ENCODE measurements at regions not wholly inside any gene's neighbourhood (a gene's known extent, or its start where the extent isn't known, plus 50 kb on each side); places are given as distances from the start of the nearest gene placed in this dataset.

DNA sequence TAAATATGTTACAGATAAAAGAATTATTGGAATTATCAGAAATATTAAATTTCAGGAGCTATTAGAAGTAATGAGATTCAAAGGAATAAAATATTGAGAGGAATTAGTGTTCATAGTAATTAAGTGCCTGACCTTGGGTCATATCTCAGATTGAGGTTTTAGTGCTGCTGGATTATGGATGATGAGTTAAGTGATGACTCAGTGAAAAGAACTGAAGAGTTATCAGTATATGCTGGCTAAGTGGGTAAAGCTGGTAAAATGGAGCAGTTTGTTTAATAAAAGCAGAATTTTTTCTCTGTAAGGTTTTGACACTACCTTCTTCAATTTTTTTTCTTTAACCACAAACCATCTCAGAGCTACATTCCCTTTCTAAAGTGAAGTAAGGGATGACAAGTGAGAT, 206.7 kb downstream of the MANEA start:
- H3K79me1 ChIP-seq (ENCODE audit: low read length), result no peaks in the 10 kb centered on the region
- H3K4me2 ChIP-seq (ENCODE audit: low read length), result no peak overlapping the region
- H3K27me3 ChIP-seq (ENCODE audit: insufficient read depth, low read length), result no peaks in the 10 kb centered on the region
- H3K4ac ChIP-seq (ENCODE audit: low read depth, low read length), result no peak overlapping the region
- H3K9me3 ChIP-seq (ENCODE audit: insufficient read depth, low read depth, low read length), result no peaks in the 10 kb centered on the region
- no peaks in the 10 kb centered on the region for H3K4me1 ChIP-seq (ENCODE audit: control insufficient read depth in 1 of 2, insufficient read depth in 2 of 2, low read length in 2 of 2)
- H3K14ac ChIP-seq (ENCODE audit: low read length), result no peak overlapping the region
- H2AK5ac ChIP-seq (ENCODE audit: low read length), result no peak overlapping the region
- H4K12ac ChIP-seq (ENCODE audit: low read depth, low read length), result no peak overlapping the region
- H3K27ac ChIP-seq (ENCODE audit: low read depth, low read length), result no peak overlapping the region
- no peak overlapping the region for H2BK120ac ChIP-seq (ENCODE audit: insufficient read depth, low read length, poor library complexity)
- no peak overlapping the region for H2AFZ ChIP-seq (ENCODE audit: insufficient read depth, low read length, poor library complexity)
- no peaks in the 10 kb centered on the region for H3K36me3 ChIP-seq (ENCODE audit: control insufficient read depth in 1 of 2, insufficient read depth in 2 of 2, low read length in 2 of 2)
- H2BK5ac ChIP-seq (ENCODE audit: low read depth, low read length, poor library complexity), result no peak overlapping the region
- H3K18ac ChIP-seq (ENCODE audit: low read length), result no peak overlapping the region
- H3K23ac ChIP-seq (ENCODE audit: low read length), result no peak overlapping the region
- no peaks in the 10 kb centered on the region for H3K79me2 ChIP-seq (ENCODE audit: control insufficient read depth, insufficient read depth, low read length, poor library complexity)
- H3K4me3 ChIP-seq (ENCODE audit: low read depth, low read length), result no peak overlapping the region
- DNase-seq, result no peak
- no peak overlapping the region for H2BK12ac ChIP-seq (ENCODE audit: low read length)
- H3K9ac ChIP-seq (ENCODE audit: low read length), result no peak overlapping the region
- H4K8ac ChIP-seq (ENCODE audit: low read depth, low read length), result no peak overlapping the region
- no peak overlapping the region for H4K91ac ChIP-seq (ENCODE audit: low read depth, low read length)

- Histone ChIP-seq H4K91ac (ENCODE audit: low read depth, low read length) (no peak overlapping the region), H3K36me3 (ENCODE audit: control insufficient read depth in 1 of 2, insufficient read depth in 2 of 2, low read length in 2 of 2) (no peaks in the 10 kb centered on the region), H3K4me1 (ENCODE audit: control insufficient read depth in 1 of 2, insufficient read depth in 2 of 2, low read length in 2 of 2) (no peaks in the 10 kb centered on the region), H3K14ac (ENCODE audit: low read length) (no peak overlapping the region), H4K12ac (ENCODE audit: low read depth, low read length) (no peak overlapping the region), H2AK5ac (ENCODE audit: low read length) (no peak overlapping the region), H3K4me3 (ENCODE audit: low read depth, low read length) (no peak overlapping the region), H3K4me2 (ENCODE audit: low read length) (no peak overlapping the region), H3K9me3 (ENCODE audit: insufficient read depth, low read depth, low read length) (no peaks in the 10 kb centered on the region), H4K8ac (ENCODE audit: low read depth, low read length) (no peak overlapping the region), H3K27ac (ENCODE audit: low read depth, low read length) (no peak overlapping the region), H2BK12ac (ENCODE audit: low read length) (no peak overlapping the region), H3K23ac (ENCODE audit: low read length) (no peak overlapping the region), H3K27me3 (ENCODE audit: insufficient read depth, low read length) (no peaks in the 10 kb centered on the region), H2BK5ac (ENCODE audit: low read depth, low read length, poor library complexity) (no peak overlapping the region), H2AFZ (ENCODE audit: insufficient read depth, low read length, poor library complexity) (no peak overlapping the region), H3K79me2 (ENCODE audit: control insufficient read depth, insufficient read depth, low read length, poor library complexity) (no peaks in the 10 kb centered on the region), H2BK120ac (ENCODE audit: insufficient read depth, low read length, poor library complexity) (no peak overlapping the region), H3K79me1 (ENCODE audit: low read length) (no peaks in the 10 kb centered on the region), H3K18ac (ENCODE audit: low read length) (no peak overlapping the region), H3K4ac (ENCODE audit: low read depth, low read length) (no peak overlapping the region), H3K9ac (ENCODE audit: low read length) (no peak overlapping the region)
- no peak for DNase-seq
- WGBS (ENCODE audit: extremely low coverage, insufficient coverage, insufficient read length), result no CpG with 5 or more reads among the region's 3 CpGs
Observed at GRCh38 chr6:95784869-95785268, 207.5 kb downstream of the MANEA start.

GRCh38 chr6:95785785-95786184, 208.4 kb downstream of the MANEA start:
- Histone ChIP-seq H2BK5ac (ENCODE audit: low read depth, low read length, poor library complexity) (no peak overlapping the region), H2AK5ac (ENCODE audit: low read length) (no peak overlapping the region), H2BK12ac (ENCODE audit: low read length) (no peak overlapping the region), H3K36me3 (ENCODE audit: control insufficient read depth in 1 of 2, insufficient read depth in 2 of 2, low read length in 2 of 2) (no peaks in the 10 kb centered on the region), H3K4me3 (ENCODE audit: low read depth, low read length) (no peak overlapping the region), H3K27me3 (ENCODE audit: insufficient read depth, low read length) (no peaks in the 10 kb centered on the region), H3K14ac (ENCODE audit: low read length) (no peak overlapping the region), H3K18ac (ENCODE audit: low read length) (no peak overlapping the region), H3K9me3 (ENCODE audit: insufficient read depth, low read depth, low read length) (no peaks in the 10 kb centered on the region), H3K79me1 (ENCODE audit: low read length) (no peaks in the 10 kb centered on the region), H4K91ac (ENCODE audit: low read depth, low read length) (no peak overlapping the region), H4K8ac (ENCODE audit: low read depth, low read length) (no peak overlapping the region), H3K4me1 (ENCODE audit: control insufficient read depth in 1 of 2, insufficient read depth in 2 of 2, low read length in 2 of 2) (no peaks in the 10 kb centered on the region), H4K12ac (ENCODE audit: low read depth, low read length) (no peak overlapping the region), H3K27ac (ENCODE audit: low read depth, low read length) (no peak overlapping the region), H2AFZ (ENCODE audit: insufficient read depth, low read length, poor library complexity) (no peak overlapping the region), H3K4ac (ENCODE audit: low read depth, low read length) (no peak overlapping the region), H3K23ac (ENCODE audit: low read length) (no peak overlapping the region), H2BK120ac (ENCODE audit: insufficient read depth, low read length, poor library complexity) (no peak overlapping the region), H3K9ac (ENCODE audit: low read length) (no peak overlapping the region), H3K4me2 (ENCODE audit: low read length) (no peak overlapping the region), H3K79me2 (ENCODE audit: control insufficient read depth, insufficient read depth, low read length, poor library complexity) (no peaks in the 10 kb centered on the region)
- no CpG with 5 or more reads among the region's 2 CpGs for WGBS (ENCODE audit: extremely low coverage, insufficient coverage, insufficient read length)
- no peak for DNase-seq

GRCh38 chr6:95786802-95787201, 209.5 kb downstream of the MANEA start:
- Histone ChIP-seq H2AFZ (ENCODE audit: insufficient read depth, low read length, poor library complexity) (no peak overlapping the region), H2BK5ac (ENCODE audit: low read depth, low read length, poor library complexity) (no peak overlapping the region), H2BK120ac (ENCODE audit: insufficient read depth, low read length, poor library complexity) (no peak overlapping the region), H4K91ac (ENCODE audit: low read depth, low read length) (no peak overlapping the region), H3K4me2 (ENCODE audit: low read length) (no peak overlapping the region), H2BK12ac (ENCODE audit: low read length) (no peak overlapping the region), H3K23ac (ENCODE audit: low read length) (no peak overlapping the region), H3K27ac (ENCODE audit: low read depth, low read length) (no peak overlapping the region), H4K12ac (ENCODE audit: low read depth, low read length) (no peak overlapping the region), H3K18ac (ENCODE audit: low read length) (no peak overlapping the region), H3K4ac (ENCODE audit: low read depth, low read length) (no peak overlapping the region), H2AK5ac (ENCODE audit: low read length) (no peak overlapping the region), H3K79me2 (ENCODE audit: control insufficient read depth, insufficient read depth, low read length, poor library complexity) (no peaks in the 10 kb centered on the region), H3K9ac (ENCODE audit: low read length) (no peak overlapping the region), H3K9me3 (ENCODE audit: insufficient read depth, low read depth, low read length) (no peaks in the 10 kb centered on the region), H3K79me1 (ENCODE audit: low read length) (no peaks in the 10 kb centered on the region), H3K4me1 (ENCODE audit: control insufficient read depth in 1 of 2, insufficient read depth in 2 of 2, low read length in 2 of 2) (no peaks in the 10 kb centered on the region), H3K36me3 (ENCODE audit: control insufficient read depth in 1 of 2, insufficient read depth in 2 of 2, low read length in 2 of 2) (no peaks in the 10 kb centered on the region), H3K27me3 (ENCODE audit: insufficient read depth, low read length) (no peaks in the 10 kb centered on the region), H4K8ac (ENCODE audit: low read depth, low read length) (no peak overlapping the region), H3K4me3 (ENCODE audit: low read depth, low read length) (no peak overlapping the region), H3K14ac (ENCODE audit: low read length) (no peak overlapping the region)
- no peak for DNase-seq
- WGBS (ENCODE audit: extremely low coverage, insufficient coverage, insufficient read length), result no CpG with 5 or more reads among the region's 3 CpGs

DNA sequence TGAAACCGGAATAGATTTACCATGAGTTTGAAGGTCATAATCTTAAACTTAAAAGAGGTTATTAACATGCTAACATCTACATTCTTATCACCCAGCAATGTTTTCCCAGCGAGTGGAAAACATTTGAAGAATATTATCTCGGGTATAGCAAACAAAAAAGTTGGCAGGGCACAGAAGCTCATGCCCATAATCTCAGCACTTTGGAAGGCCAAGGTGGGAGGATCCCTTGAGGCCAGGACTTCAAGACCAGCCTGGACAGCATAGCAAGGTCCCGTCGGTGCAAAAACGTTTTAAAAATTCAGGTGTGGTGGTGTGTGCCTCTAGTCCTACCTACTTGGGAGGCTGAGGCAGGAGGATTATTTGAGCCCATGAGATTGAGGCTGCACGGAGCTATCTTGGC, 213.5 kb downstream of the MANEA start:
- Histone ChIP-seq H4K8ac (ENCODE audit: low read depth, low read length) (no peak overlapping the region), H3K4me2 (ENCODE audit: low read length) (no peak overlapping the region), H3K23ac (ENCODE audit: low read length) (no peak overlapping the region), H3K4me1 (ENCODE audit: control insufficient read depth in 1 of 2, insufficient read depth in 2 of 2, low read length in 2 of 2) (no peaks in the 10 kb centered on the region), H2BK5ac (ENCODE audit: low read depth, low read length, poor library complexity) (no peak overlapping the region), H3K27me3 (ENCODE audit: insufficient read depth, low read length) (no peaks in the 10 kb centered on the region), H2BK120ac (ENCODE audit: insufficient read depth, low read length, poor library complexity) (no peak overlapping the region), H3K18ac (ENCODE audit: low read length) (no peak overlapping the region), H3K4ac (ENCODE audit: low read depth, low read length) (no peak overlapping the region), H3K27ac (ENCODE audit: low read depth, low read length) (no peak overlapping the region), H2AFZ (ENCODE audit: insufficient read depth, low read length, poor library complexity) (no peak overlapping the region), H2BK12ac (ENCODE audit: low read length) (no peak overlapping the region), H3K9me3 (ENCODE audit: insufficient read depth, low read depth, low read length) (no peaks in the 10 kb centered on the region), H3K9ac (ENCODE audit: low read length) (no peak overlapping the region), H4K12ac (ENCODE audit: low read depth, low read length) (no peak overlapping the region), H2AK5ac (ENCODE audit: low read length) (no peak overlapping the region), H3K14ac (ENCODE audit: low read length) (no peak overlapping the region), H3K79me2 (ENCODE audit: control insufficient read depth, insufficient read depth, low read length, poor library complexity) (no peaks in the 10 kb centered on the region), H4K91ac (ENCODE audit: low read depth, low read length) (no peak overlapping the region), H3K36me3 (ENCODE audit: control insufficient read depth in 1 of 2, insufficient read depth in 2 of 2, low read length in 2 of 2) (no peaks in the 10 kb centered on the region), H3K4me3 (ENCODE audit: low read depth, low read length) (no peak overlapping the region), H3K79me1 (ENCODE audit: low read length) (no peaks in the 10 kb centered on the region)
- WGBS (ENCODE audit: extremely low coverage, insufficient coverage, insufficient read length), result no CpG with 5 or more reads among the region's 7 CpGs
- no peak for DNase-seq

Measured in trophoblast cell (in vitro differentiated cells and primary cell).